ENCODE measurements at regions not wholly inside any gene's neighbourhood (a gene's known extent, or its start where the extent isn't known, plus 50 kb on each side); places are given as distances from the start of the nearest gene placed in this dataset.

GRCh38 chr20:22385602-22386305, 198.6 kb downstream of the FOXA2 start:
- TF ChIP-seq CTCF (IDR thresholded peaks at IDR 0.05; ENCODE audit: insufficient read depth, low read depth, low read length) (no peak), EZH2 (IDR thresholded peaks at IDR 0.05; ENCODE audit: insufficient read depth, low read length) (no peak)

Measured in astrocyte (in vitro differentiated cells and primary cell).